ENCODE measurements at regions not wholly inside any gene's neighbourhood (a gene's known extent, or its start where the extent isn't known, plus 50 kb on each side); places are given as distances from the start of the nearest gene placed in this dataset.
A peak's percentile ranks its signal among the peaks of the same experiment; 100 is the strongest.

- no peak overlapping the region for H3K27ac ChIP-seq
- TF ChIP-seq CTCF (IDR thresholded peaks at IDR 0.05) (no peak), POLR2A (IDR thresholded peaks at IDR 0.05) (no peak)
Observed at GRCh38 chr2:66242099-66242789, 192.7 kb upstream of the MEIS1 start.

DNA sequence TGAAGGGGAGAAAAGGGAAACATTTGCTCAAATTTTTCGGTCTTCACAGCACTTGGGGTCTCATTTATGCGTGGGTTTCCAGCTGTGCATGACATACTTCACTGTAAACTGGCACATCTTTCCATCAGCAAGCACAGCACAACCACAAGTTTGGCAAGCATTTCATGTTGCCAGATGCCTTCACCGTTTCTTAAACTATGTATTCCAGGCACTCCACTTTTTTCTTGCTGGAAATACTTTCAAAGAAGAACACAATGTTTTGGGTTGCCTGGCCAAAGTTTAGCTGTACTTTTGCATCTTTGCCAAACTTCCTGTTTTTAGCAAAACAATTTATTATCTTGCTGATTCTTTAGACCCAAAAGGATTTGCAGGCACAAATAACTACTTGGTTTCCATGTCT is 194.6 kb upstream of the MEIS1 start:
- Histone ChIP-seq H3K9me3 (no peaks in the 10 kb centered on the region), H3K4me1 (no peaks in the 10 kb centered on the region), H3K4me3 (no peak overlapping the region), H3K36me3 (no peaks in the 10 kb centered on the region), H3K27ac (peak overlapping the region in 3 of 4 donors; percentile 11 to 29 (median 13)), H3K27me3 (no peaks in the 10 kb centered on the region)
- TF ChIP-seq POLR2A (IDR thresholded peaks at IDR 0.05) (no peak), CTCF (IDR thresholded peaks at IDR 0.05) (no peak)
- no peak for DNase-seq

More at GRCh38 chr2:66242099-66242789, 192.7 kb upstream of the MEIS1 start:
- Histone ChIP-seq H3K36me3 (no peaks in the 10 kb centered on the region), H3K9me3 (no peaks in the 10 kb centered on the region), H3K27me3 (no peaks in the 10 kb centered on the region), H3K4me1 (no peaks in the 10 kb centered on the region), H3K4me3 (no peak overlapping the region)
- DNase-seq = no peak

GRCh38 chr2:66239655-66240054 is 195.3 kb upstream of the MEIS1 start:
- no peak for DNase-seq
- no peak for TF ChIP-seq POLR2A (IDR thresholded peaks at IDR 0.05)
- no peaks in the 10 kb centered on the region for H3K4me1 ChIP-seq
- H3K36me3 ChIP-seq = no peaks in the 10 kb centered on the region
- no peaks in the 10 kb centered on the region for H3K27me3 ChIP-seq
- no peak overlapping the region for H3K4me3 ChIP-seq
- no peaks in the 10 kb centered on the region for H3K9me3 ChIP-seq
- peak overlapping the region in 3 of 4 donors; percentile 11 to 29 (median 13) for H3K27ac ChIP-seq

- no peaks in the 10 kb centered on the region for H3K27me3 ChIP-seq
- DNase-seq = no peak
- H3K9me3 ChIP-seq = no peaks in the 10 kb centered on the region
- H3K36me3 ChIP-seq = no peaks in the 10 kb centered on the region
- TF ChIP-seq CTCF (IDR thresholded peaks at IDR 0.05) (no peak), POLR2A (IDR thresholded peaks at IDR 0.05) (no peak)
- no peaks in the 10 kb centered on the region for H3K4me1 ChIP-seq
- no peak overlapping the region for H3K4me3 ChIP-seq
- no peak overlapping the region for H3K27ac ChIP-seq
Observed at GRCh38 chr2:66237803-66238379, 197.0 kb upstream of the MEIS1 start.

DNA sequence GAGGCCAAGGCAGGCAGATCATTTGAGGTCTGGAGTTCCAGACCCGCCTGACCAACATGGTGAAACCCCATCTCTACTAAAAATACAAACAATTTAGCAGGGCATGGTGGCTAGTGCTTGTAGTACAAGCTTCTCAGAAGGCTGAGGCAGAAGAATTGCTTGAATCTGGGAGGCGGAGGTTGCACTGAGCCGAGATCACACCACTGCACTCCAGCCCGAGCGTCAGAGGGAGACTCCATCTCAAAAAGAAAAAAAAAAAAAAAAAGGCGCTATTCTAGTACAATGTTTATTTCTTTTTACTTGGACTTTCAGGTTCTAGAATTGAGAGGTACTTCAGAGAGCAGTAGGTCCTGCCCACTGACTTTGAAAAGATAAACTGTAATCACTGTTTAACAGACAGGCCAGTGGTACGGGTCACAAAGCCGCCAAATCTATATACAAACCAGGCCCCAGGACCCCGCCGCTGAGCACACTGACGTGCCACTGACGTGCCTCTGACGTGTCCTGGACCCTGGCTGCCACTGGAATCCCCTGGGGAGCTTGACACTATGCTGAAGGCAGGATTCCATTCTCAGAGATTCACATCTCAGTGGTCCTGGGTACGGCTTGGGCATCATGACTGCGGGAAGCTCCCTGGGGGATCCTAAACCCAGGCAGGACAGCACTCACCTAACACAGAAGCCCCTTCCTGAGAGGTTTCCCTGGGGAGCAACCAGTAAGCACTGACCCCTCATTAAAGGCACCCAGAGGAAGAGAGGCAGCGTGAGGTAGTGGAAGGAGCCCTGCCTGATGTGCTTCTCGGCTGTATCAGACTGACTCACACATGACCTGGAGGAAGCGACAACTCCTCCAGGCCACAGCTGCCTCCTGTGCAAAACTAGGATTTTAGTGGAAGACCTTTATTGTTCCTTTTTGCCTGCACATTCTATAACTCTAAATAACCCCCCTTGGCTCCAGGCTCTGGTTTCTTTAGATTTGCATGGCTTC is 197.8 kb upstream of the MEIS1 start:
- no peak overlapping the region for H3K27ac ChIP-seq
- TF ChIP-seq POLR2A (IDR thresholded peaks at IDR 0.05) (no peak), CTCF (IDR thresholded peaks at IDR 0.05) (no peak)
- no peak overlapping the region for H3K4me3 ChIP-seq
- H3K27me3 ChIP-seq = no peaks in the 10 kb centered on the region
- no peaks in the 10 kb centered on the region for H3K36me3 ChIP-seq
- H3K4me1 ChIP-seq = no peaks in the 10 kb centered on the region
- H3K9me3 ChIP-seq = no peaks in the 10 kb centered on the region
- DNase-seq = no peak

Measured in Peyer's patch (tissue), 4 donors.